HCT116 (cell line): ENCODE measurements at regions not wholly inside any gene's neighbourhood (a gene's known extent, or its start where the extent isn't known, plus 50 kb on each side); places are given as distances from the start of the nearest gene placed in this dataset.

Source experiments
- ATAC-seq: fragments of 200-7000 bp; cut with Tn5 transposase; 2 replicates; pipeline ENCODE4 v1.9.1; 2020; ENCODE audit warnings: mild to moderate bottlenecking, moderate library complexity
- BruUV-seq: library from RNA; stranded (reverse); fragments of 400-500 nt; replicated peaks from 2 replicates; lab custom pipeline; 2021; lab: Mats Ljungman, UMichigan
- CTCF ChIA-PET: fragments of 300-600 bp; sonication (Branson Sonifier 250); formaldehyde crosslinking; loops from one replicate; lab custom pipeline; 2021; ENCODE audit warnings: antibody characterized with exemption; lab: Charles Lee
- POLR2A ChIA-PET: fragments of 300-600, 350-600 bp; sonication (Branson Sonifier 250); formaldehyde crosslinking; loops from one replicate; lab custom pipeline; 2021; ENCODE audit warnings: antibody characterized with exemption; lab: Charles Lee
- RAD21 ChIA-PET, 2 experiments: fragments of 300-600 bp; sonication (Branson Sonifier 250); formaldehyde crosslinking; loops; one replicate each; lab custom pipeline; 2023; ENCODE audit warnings: low total read pairs in 2 of 2; ENCODE audit not compliant: uncharacterized antibody in 2 of 2, unreplicated experiment in 2 of 2, low non-redundant PET in 1 of 2; lab: Charles Lee
- DNase-seq: peaks from one replicate; pipeline ENCODE4 v3.0.0-alpha.2; 2010; ENCODE audit warnings: low read depth, low spot score
- H2AFZ ChIP-seq: fragments of 200-600 bp; shearing (Covaris generic), sonication (generic); 2 replicates; pipeline ENCODE4 v1.6.1; 2017; ENCODE audit warnings: low read depth, mixed run types, mixed read lengths, antibody characterized with exemption, low read length; ENCODE audit not compliant: poor library complexity, severe bottlenecking
- H3K27ac ChIP-seq: 2 replicates; pipeline ENCODE4 v1.5.1; 2012; ENCODE audit warnings: low read depth, low read length
- H3K27me3 ChIP-seq: fragments of 200-600 bp; sonication (generic); 2 replicates; pipeline ENCODE4 v1.6.1; 2016; ENCODE audit warnings: mixed run types, low read length, mixed read lengths; ENCODE audit not compliant: insufficient read depth
- H3K36me3 ChIP-seq, 2 experiments: fragments of 200-500 bp in 1 of 2; fragments of 200-600 bp in 1 of 2; sonication (Bioruptor generic) in 1 of 2; sonication (generic) in 1 of 2; 2 replicates each; pipeline versions ENCODE4 v1.5.1 to v1.6.1; 2014 to 2016; ENCODE audit warnings: low read length in 2 of 2, inconsistent platforms in 1 of 2, mixed read lengths in 1 of 2, mixed run types in 1 of 2; ENCODE audit not compliant: insufficient read depth in 2 of 2, control insufficient read depth in 1 of 2
- H3K4me1 ChIP-seq, 2 experiments: fragments of 200-600 bp in 1 of 2; sonication (generic) in 1 of 2; 2 replicates each; pipeline versions ENCODE4 v1.5.1 to v1.6.1; 2012 to 2017; ENCODE audit warnings: low read length in 2 of 2, inconsistent platforms in 1 of 2, mild to moderate bottlenecking in 1 of 2, mixed read lengths in 1 of 2, mixed run types in 1 of 2, moderate library complexity in 1 of 2; ENCODE audit not compliant: insufficient read depth in 2 of 2, control insufficient read depth in 1 of 2
- H3K4me2 ChIP-seq: fragments of 200-600 bp; sonication (generic); 2 replicates; pipeline ENCODE4 v1.6.1; 2017; ENCODE audit warnings: mixed run types, low read length, mixed read lengths
- H3K4me3 ChIP-seq, 2 experiments: fragments of 200-600 bp in 1 of 2; sonication (generic) in 1 of 2; replicated peaks in 1 of 2; 2 replicates each; pipeline ENCODE4 v1.5.1; 2011 to 2016; ENCODE audit warnings: low read length in 2 of 2, control low read depth in 1 of 2, low read depth in 1 of 2, mild to moderate bottlenecking in 1 of 2, mixed read lengths in 1 of 2, mixed run types in 1 of 2
- H3K79me2 ChIP-seq: fragments of 200-600 bp; sonication (generic); 2 replicates; pipeline ENCODE4 v1.6.1; 2017; ENCODE audit warnings: mild to moderate bottlenecking, mixed run types, low read length, moderate library complexity, mixed read lengths; ENCODE audit not compliant: insufficient read depth
- H3K9ac ChIP-seq: fragments of 200-600 bp; sonication (generic); 2 replicates; pipeline ENCODE4 v1.6.1; 2016; ENCODE audit warnings: low read length, mixed read lengths
- H3K9me2 ChIP-seq: fragments of 200-600 bp; sonication (generic), shearing (Covaris generic); 2 replicates; pipeline ENCODE4 v1.6.1; 2017; ENCODE audit warnings: mixed run types, mild to moderate bottlenecking, moderate library complexity; ENCODE audit not compliant: insufficient read depth
- H3K9me3 ChIP-seq, 2 experiments: fragments of 200-500 bp in 1 of 2; fragments of 200-600 bp in 1 of 2; sonication (Bioruptor generic) in 1 of 2; sonication (generic) in 1 of 2; 2 replicates each; pipeline ENCODE4 v1.6.1; 2014 to 2017; ENCODE audit warnings: low read length in 2 of 2, mixed read lengths in 2 of 2, inconsistent platforms in 1 of 2, low read depth in 1 of 2, mild to moderate bottlenecking in 1 of 2, mixed run types in 1 of 2, moderate library complexity in 1 of 2; ENCODE audit not compliant: control insufficient read depth in 1 of 2, insufficient read depth in 1 of 2
- H4K20me1 ChIP-seq: fragments of 200-600 bp; sonication (generic), shearing (Covaris generic); 2 replicates; pipeline ENCODE4 v1.6.1; 2017; ENCODE audit warnings: mixed run types, mild to moderate bottlenecking, moderate library complexity; ENCODE audit not compliant: insufficient read depth
- ATF3 ChIP-seq: IDR thresholded peaks from 2 replicates; pipeline ENCODE4 v1.6.1; 2012
- CEBPB ChIP-seq: IDR thresholded peaks from 2 replicates; pipeline ENCODE4 v1.6.1; 2012; ENCODE audit warnings: low read depth
- EZH2 ChIP-seq: fragments of 200-600 bp; sonication (generic); IDR thresholded peaks from 2 replicates; pipeline ENCODE4 v1.6.1; 2017; ENCODE audit warnings: antibody characterized with exemption, mixed run types
- FOSL1 ChIP-seq: IDR thresholded peaks from 2 replicates; pipeline ENCODE4 v1.6.1; 2012; ENCODE audit warnings: low read depth
- JUND ChIP-seq: IDR thresholded peaks from 2 replicates; pipeline ENCODE4 v1.6.1; 2012
- POLR2A ChIP-seq: IDR thresholded peaks from 2 replicates; pipeline ENCODE4 v1.7.0; 2011; ENCODE audit warnings: borderline replicate concordance; ENCODE audit not compliant: insufficient read depth, insufficient read length; ENCODE audit errors: extremely low read depth
- POLR2AphosphoS5 ChIP-seq: IDR thresholded peaks from 2 replicates; pipeline ENCODE4 v1.6.1; 2011; ENCODE audit warnings: mild to moderate bottlenecking, low read depth, low read length, moderate library complexity
- REST ChIP-seq: IDR thresholded peaks from 2 replicates; pipeline ENCODE4 v1.6.1; 2012; ENCODE audit warnings: low read depth
- SIN3A ChIP-seq: IDR thresholded peaks from 2 replicates; pipeline ENCODE4 v1.6.1; 2012; ENCODE audit warnings: low read depth
- SP1 ChIP-seq: IDR thresholded peaks from 2 replicates; pipeline ENCODE4 v1.6.1; 2012; ENCODE audit warnings: low read depth
- SRF ChIP-seq: IDR thresholded peaks from 2 replicates; pipeline ENCODE4 v1.6.1; 2012; ENCODE audit warnings: low read depth
- TCF7L2 ChIP-seq: IDR thresholded peaks from 2 replicates; pipeline ENCODE4 v1.7.0; 2011; ENCODE audit warnings: borderline replicate concordance, inconsistent platforms; ENCODE audit not compliant: insufficient read depth, insufficient read length; ENCODE audit errors: extremely low read depth
- ZFX ChIP-seq: fragments of 450-650 bp; IDR thresholded peaks from 2 replicates; pipeline ENCODE4 v1.6.1; 2017
- ZNF274 ChIP-seq: fragments of 200-500 bp; sonication (Bioruptor generic); IDR thresholded peaks from 2 replicates; pipeline ENCODE4 v1.6.1; 2014; ENCODE audit warnings: mild to moderate bottlenecking, low read depth, low read length, inconsistent platforms
- intact Hi-C: fragments of 100-400 bp; cut with micrococcal nuclease; formaldehyde crosslinking; loops from 2 replicates; pipeline ENCODE4 v1.10.0; 2022
- TF ChIP-seq, protein P1 (sequence below): IDR thresholded peaks from 2 replicates; pipeline ENCODE4 v1.6.1; 2011; ENCODE audit warnings: mild to moderate bottlenecking, low read length, moderate library complexity; ENCODE audit not compliant: insufficient replicate concordance; ENCODE audit errors: extremely low read depth

GRCh38 chr21:28439788-28440187 lies 552.9 kb downstream of the LTN1 start:
- POLR2A ChIA-PET, result no interaction called here
- no peaks in the 10 kb centered on the region for H4K20me1 ChIP-seq

More at GRCh38 chr21:28439788-28440187, 552.9 kb downstream of the LTN1 start:
- H3K9me3 ChIP-seq, result peaks cover 8 to 28% of the 10 kb centered on the region in 2 experiments; a peak in 2 of 4 replicates
- ChIA-PET RAD21 (no interaction called here), CTCF (no interaction called here)
- no peak overlapping the region for H3K4me3 ChIP-seq
- H3K9ac ChIP-seq, result no peak overlapping the region
- H2AFZ ChIP-seq, result no peak overlapping the region
- ATAC-seq (no peak), DNase-seq (no peak)
- H3K27me3 ChIP-seq, result no peaks in the 10 kb centered on the region
- H3K79me2 ChIP-seq, result no peaks in the 10 kb centered on the region
- no TSS peak for BruUV-seq
- intact Hi-C loops, result no loop called here
- H3K9me2 ChIP-seq, result no peaks in the 10 kb centered on the region
- H3K27ac ChIP-seq, result no peak overlapping the region
- TF ChIP-seq ZFX (no peak), CEBPB (no peak), ATF3 (no peak), FOSL1 (no peak), TCF7L2 (no peak), EZH2 (no peak), JUND (no peak), POLR2A (no peak), SRF (no peak), POLR2AphosphoS5 (no peak), SIN3A (no peak), SP1 (no peak), REST (no peak), ZNF274 (no peak)
- TF ChIP-seq, protein P1, sequence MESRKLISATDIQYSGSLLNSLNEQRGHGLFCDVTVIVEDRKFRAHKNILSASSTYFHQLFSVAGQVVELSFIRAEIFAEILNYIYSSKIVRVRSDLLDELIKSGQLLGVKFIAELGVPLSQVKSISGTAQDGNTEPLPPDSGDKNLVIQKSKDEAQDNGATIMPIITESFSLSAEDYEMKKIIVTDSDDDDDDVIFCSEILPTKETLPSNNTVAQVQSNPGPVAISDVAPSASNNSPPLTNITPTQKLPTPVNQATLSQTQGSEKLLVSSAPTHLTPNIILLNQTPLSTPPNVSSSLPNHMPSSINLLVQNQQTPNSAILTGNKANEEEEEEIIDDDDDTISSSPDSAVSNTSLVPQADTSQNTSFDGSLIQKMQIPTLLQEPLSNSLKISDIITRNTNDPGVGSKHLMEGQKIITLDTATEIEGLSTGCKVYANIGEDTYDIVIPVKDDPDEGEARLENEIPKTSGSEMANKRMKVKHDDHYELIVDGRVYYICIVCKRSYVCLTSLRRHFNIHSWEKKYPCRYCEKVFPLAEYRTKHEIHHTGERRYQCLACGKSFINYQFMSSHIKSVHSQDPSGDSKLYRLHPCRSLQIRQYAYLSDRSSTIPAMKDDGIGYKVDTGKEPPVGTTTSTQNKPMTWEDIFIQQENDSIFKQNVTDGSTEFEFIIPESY, result no peak
- no peaks in the 10 kb centered on the region for H3K36me3 ChIP-seq
- no peaks in the 10 kb centered on the region for H3K4me1 ChIP-seq
- H3K4me2 ChIP-seq, result no peak overlapping the region
